GM10266 (cell line): ENCODE measurements at regions not wholly inside any gene's neighbourhood (a gene's known extent, or its start where the extent isn't known, plus 50 kb on each side); places are given as distances from the start of the nearest gene placed in this dataset.

ENCODE experiments used
- DNase-seq: peaks from one replicate; pipeline ENCODE4 v3.0.0; 2012; ENCODE audit errors: extremely low spot score
- TF ChIP-seq, protein P1 (sequence below): IDR thresholded peaks from 2 replicates; pipeline ENCODE4 v1.5.1; 2012; ENCODE audit warnings: mild to moderate bottlenecking, low read depth; ENCODE audit not compliant: control insufficient read depth, insufficient read depth; ENCODE audit errors: missing control alignments

DNA sequence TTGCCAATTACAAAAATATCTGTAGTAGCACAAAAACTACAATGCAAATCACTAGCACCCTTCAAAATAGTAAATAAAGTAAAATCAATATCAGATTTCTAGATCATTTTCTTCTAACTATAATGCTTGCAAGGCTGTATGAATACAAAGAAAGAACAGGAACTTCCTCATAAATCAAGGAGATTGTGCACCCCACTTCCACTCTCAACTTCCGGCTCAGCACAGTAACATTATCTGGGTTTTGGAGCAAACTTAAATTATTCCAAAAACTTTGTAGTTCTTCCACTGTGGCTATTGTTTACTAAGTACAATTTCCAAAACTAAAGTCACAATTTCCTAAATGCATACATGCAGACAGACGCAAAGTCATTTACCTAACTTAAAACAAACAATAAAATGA, 778.3 kb upstream of the SLC10A2 start:
- TF ChIP-seq, protein P1, sequence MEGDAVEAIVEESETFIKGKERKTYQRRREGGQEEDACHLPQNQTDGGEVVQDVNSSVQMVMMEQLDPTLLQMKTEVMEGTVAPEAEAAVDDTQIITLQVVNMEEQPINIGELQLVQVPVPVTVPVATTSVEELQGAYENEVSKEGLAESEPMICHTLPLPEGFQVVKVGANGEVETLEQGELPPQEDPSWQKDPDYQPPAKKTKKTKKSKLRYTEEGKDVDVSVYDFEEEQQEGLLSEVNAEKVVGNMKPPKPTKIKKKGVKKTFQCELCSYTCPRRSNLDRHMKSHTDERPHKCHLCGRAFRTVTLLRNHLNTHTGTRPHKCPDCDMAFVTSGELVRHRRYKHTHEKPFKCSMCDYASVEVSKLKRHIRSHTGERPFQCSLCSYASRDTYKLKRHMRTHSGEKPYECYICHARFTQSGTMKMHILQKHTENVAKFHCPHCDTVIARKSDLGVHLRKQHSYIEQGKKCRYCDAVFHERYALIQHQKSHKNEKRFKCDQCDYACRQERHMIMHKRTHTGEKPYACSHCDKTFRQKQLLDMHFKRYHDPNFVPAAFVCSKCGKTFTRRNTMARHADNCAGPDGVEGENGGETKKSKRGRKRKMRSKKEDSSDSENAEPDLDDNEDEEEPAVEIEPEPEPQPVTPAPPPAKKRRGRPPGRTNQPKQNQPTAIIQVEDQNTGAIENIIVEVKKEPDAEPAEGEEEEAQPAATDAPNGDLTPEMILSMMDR, result no peak
- DNase-seq, result no peak

DNA sequence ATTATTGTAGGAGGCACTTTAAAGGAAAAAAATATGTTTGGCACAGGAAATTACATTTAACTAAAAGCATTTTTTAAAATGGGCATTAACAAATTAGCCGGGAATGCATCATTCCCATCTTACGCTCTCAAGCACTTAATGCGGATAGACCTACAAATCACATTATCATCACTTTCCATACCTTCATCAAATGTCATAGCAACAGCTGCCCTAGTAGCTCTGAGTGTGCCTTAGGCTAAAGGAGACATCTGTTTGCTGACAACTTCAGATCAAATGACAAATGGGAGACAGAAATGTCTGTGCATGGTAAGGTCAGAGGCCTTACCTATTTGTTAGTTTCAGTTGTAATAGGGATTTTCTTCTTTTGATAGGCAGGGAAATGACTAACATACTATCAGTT, 773.2 kb upstream of the SLC10A2 start:
- TF ChIP-seq, protein P1, result no peak
- no peak for DNase-seq

- TF ChIP-seq, protein P1, result no peak
- DNase-seq, result no peak
Measured at GRCh38 chr13:103835052-103835451, 768.8 kb upstream of the SLC10A2 start.

GRCh38 chr13:103833294-103833852, 767.2 kb upstream of the SLC10A2 start:
- DNase-seq, result no peak

DNA sequence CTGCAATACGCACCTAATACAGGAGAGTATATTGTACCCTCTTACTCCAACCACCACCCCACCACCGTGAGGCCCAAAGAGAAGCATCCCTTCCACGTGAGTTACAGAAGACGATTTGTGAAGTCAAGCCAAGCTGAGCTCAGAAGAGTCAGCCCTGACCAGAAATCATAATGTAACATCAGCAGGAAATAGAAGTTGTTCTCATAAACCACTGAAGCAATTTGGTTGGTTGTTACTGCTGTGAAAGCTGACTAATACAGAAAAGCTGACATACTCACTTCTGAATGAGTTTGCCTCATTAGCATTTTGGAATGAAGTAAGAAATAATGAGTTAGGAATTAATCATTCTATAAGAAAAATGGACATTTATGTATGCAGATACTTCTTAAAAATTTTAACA, 749.4 kb upstream of the SLC10A2 start:
- no peak for DNase-seq
- TF ChIP-seq, protein P1, result no peak

More at GRCh38 chr13:103833294-103833852, 767.2 kb upstream of the SLC10A2 start:
- TF ChIP-seq, protein P1, result no peak

DNA sequence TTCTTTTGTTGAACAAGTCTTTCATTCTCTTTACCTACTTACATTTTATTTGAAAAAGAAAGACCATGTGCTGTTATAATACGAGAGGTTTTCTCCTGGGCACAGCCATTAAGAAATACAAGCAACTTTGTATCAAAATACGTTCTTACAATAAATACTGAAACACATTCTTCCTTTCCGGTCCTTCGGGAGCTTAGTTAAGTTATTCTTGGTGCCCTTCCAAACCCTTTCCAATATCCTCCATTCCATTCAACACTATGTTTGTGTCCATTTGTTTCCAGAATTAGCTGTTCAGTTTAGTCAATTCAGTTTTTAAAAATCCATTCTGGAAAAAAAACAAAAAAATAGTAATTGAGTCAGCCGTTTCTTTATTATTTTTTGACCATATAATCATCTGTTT, 746.8 kb upstream of the SLC10A2 start:
- TF ChIP-seq, protein P1, result no peak
- DNase-seq, result no peak

- DNase-seq, result no peak
- TF ChIP-seq, protein P1, result no peak
Measured at GRCh38 chr13:103812558-103812957, 746.3 kb upstream of the SLC10A2 start.
